ENCODE measurements at regions not wholly inside any gene's neighbourhood (a gene's known extent, or its start where the extent isn't known, plus 50 kb on each side); places are given as distances from the start of the nearest gene placed in this dataset.
"Not testable (repeated sequence)": the region's sequence is repeated elsewhere in the genome, so short reads cannot be mapped to it uniquely, and the experiment has no call there.

GRCh38 chr2:31654241-31654640 lies 73.5 kb upstream of the SRD5A2 start:
- DNase-seq, result no peak

GRCh38 chr2:31651736-31652135 lies 71.0 kb upstream of the SRD5A2 start:
- no peak for DNase-seq

GRCh38 chr2:31651267-31651666 lies 70.5 kb upstream of the SRD5A2 start:
- DNase-seq, result no peak

GRCh38 chr2:31644551-31644950 lies 63.8 kb upstream of the SRD5A2 start:
- no peak for DNase-seq

- DNase-seq, result no peak
Measured at GRCh38 chr2:31642707-31643106, 62.0 kb upstream of the SRD5A2 start.

GRCh38 chr2:31632201-31632600 lies 51.5 kb upstream of the SRD5A2 start:
- not testable (repeated sequence) for DNase-seq

Measured in NCI-H524 (cell line).